Hematopoietic multipotent progenitor cell treated with erythropoietin and hydrocortisone succinate and interleukin-3 and kit ligand, for 17 days (in vitro differentiated cells): ENCODE measurements at regions not wholly inside any gene's neighbourhood (a gene's known extent, or its start where the extent isn't known, plus 50 kb on each side); places are given as distances from the start of the nearest gene placed in this dataset.

Source experiments
- DNase-seq: peaks from one replicate; pipeline ENCODE4 v3.0.0-alpha.2; 2015; ENCODE audit warnings: low spot score

DNA sequence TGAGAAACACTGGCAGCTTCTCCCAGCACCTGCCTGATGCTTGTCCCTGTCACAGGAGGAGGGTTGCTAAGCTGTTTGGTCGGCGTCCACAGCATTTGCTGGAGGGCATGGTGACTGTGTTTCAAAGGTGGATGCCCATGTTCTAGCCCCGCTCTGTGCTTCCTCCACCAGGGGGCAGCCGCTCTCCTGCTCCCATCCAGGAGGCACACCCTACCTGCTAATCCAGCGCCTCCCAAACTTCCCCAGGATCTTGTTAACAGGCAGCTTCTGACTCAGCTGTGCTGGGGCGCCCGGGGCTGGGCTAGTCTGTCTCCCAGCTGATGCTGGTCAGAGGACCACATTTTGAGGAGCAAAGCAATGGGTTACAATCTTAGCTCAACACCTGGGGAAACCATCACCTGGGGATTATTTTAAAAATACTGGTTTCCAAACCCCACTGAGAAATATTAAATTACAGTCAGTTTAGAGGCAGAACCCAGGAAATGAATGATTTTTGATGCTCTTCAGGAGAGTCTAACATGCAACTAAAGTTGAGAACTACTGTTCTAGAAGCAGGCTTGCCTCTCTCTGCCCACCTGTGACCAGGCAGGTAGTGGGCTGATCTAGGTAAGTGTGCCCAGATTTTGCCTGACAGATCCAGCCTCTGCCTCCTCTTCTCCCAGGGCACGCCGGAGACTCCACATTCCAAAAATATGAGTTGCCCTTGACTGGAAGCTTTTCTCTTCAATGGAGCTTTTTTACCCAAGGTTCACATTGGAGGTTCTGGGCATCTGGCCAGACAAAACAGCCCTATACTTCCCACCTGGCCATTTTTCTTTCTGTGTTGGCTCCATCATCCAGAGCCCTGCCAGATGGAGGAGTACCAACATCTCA lies 92.7 kb upstream of the GPR26 start:
- peak; percentile 19 for DNase-seq

DNA sequence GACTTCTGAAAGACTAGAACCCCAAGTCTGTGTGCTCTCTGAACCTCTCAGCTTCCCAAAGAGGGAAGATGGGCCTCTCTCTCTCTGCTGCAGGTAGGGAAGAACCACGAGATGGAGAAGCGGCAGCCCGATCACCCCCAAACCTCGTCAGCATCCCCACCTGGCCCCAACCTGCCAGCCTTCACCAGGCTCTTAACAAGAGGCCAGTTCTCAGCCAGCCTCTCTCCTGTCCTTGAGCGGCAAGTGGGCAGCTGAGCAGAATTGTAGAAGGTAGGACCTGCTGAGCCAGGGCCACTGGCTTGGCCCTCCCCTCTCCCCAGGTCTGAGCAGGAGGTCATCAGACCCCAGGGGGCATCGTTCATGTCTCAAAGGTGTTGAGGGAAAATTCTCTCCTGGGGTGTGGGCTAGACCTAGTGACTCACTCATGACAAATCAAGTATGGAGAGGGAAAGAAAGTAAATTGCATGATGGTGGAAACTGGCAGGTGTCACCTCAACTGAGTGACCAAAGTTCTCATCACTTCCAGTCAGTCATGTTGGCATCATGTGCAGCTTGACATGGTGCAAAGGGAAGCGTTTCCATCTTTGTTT lies 92.0 kb upstream of the GPR26 start:
- DNase-seq = no peak

DNA sequence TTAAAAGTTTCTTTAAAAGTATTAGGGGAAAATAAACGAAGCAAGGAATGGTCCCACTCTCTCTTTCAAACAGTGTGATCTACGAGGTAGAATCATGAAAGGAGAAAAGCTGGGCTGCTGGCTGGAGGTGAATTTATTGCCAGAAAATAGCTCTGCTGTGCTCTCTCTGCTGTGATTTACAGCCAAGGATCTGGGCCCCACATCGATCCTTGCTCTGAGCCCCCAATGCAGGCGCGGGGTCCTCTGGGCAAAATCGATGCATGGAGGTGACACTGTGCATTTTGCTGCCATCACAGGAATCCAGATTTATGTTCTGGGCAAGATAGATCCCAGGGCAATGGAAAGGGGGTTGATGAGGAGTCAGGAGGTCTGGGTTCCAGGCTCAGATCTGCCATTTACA lies 91.0 kb upstream of the GPR26 start:
- DNase-seq = no peak

DNA sequence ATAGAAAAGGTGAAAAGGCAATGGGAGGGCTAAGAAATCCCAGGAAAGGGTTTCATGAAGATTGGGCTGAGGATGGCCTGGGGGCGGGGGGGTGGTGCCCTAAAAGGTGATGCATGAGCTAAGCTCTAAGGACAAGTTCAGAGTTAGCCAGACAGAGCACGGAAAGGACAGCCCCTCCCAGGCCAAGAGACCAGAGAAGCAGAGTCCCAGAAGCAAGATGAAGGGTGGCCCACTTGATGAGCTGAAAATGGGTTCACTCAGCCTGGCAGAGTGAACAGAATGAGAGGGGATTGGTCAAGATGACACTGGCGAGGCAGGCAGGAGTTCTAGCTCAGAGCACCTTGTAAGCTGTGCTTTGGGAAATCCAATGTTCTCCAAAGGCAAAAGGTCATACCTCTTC lies 89.4 kb upstream of the GPR26 start:
- no peak for DNase-seq

DNA sequence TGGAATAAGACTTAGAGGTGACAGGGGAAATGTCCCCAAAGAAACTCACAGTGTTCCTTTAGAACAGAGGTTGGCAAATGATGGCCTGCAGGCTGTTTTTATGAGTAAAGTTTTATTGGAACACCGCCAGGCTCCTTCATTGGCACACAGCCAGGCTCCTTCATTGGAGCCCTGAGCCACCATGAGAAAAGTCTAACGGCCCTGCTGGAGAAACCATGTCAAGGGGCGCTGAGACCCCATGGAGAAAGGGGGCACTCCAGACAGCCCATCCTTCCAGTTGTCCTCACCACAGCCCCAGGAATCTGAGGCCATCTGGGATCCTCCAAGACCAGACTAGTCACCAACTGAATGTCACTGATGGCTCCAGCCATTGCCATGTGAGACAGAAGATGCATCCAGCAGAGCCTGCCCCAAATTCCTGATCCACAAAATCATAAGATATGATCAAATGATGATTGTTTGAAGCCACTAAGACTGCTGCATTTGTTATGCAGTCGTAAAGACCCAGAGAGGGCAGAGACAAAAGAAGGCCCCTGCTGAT lies 88.2 kb upstream of the GPR26 start:
- DNase-seq = no peak

DNA sequence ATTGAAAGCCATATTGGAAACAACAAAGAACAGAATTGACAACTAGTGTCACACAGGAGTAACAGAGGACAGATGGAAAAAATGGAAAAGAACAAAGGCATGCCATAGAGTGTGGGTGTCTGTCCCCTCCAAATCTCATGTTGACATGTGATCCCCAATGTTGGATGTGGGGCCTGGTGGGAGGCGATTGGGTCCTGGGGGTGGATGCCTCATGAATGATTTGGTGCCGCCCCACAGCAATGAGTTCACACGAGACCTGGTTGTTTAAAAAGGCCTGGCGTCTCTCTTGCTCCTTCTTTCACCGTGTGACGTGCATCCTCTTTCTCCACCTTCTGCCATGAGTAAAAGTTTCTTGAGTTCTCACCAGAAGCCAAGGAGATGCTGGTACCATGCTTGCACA lies 87.4 kb upstream of the GPR26 start:
- DNase-seq = no peak

DNA sequence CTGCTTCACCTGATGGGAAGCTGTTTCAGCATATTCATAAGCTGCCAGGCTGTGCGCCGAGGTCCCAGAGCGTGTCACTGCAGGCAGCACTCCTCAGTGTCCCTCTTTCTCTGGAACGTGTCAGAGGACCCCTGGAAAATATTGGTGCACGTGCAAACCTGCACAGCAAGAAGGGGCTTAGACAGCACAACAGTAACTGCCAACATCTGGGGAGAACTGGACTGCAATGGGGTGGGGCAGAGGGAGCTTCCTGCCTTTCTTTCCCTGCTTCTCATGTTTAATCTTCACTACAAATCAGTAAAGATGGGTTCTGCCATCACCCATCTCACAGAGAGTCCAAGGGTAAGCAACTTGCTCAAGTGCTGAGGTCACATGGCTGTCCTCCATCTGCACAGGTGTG lies 86.5 kb upstream of the GPR26 start:
- no peak for DNase-seq

DNA sequence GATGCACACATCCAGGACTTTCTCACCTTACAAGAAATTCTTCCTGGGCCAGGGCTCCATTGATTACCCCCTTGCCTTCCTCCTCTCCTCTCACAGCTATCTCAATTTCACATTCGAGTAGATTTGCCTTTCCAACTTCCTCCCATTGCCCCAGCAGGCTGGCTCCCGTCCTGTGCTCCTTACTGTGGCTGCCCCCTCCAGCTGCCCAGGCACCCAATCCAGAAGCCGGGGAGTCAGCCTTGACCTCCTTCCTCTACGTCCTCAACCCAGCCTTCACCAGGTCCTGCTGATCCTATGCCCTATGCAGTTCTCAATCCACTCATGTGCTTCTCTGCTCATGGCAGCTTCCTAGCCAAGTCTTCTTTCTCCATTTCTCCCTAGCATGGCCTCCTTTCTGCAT lies 85.7 kb upstream of the GPR26 start:
- DNase-seq = no peak

DNA sequence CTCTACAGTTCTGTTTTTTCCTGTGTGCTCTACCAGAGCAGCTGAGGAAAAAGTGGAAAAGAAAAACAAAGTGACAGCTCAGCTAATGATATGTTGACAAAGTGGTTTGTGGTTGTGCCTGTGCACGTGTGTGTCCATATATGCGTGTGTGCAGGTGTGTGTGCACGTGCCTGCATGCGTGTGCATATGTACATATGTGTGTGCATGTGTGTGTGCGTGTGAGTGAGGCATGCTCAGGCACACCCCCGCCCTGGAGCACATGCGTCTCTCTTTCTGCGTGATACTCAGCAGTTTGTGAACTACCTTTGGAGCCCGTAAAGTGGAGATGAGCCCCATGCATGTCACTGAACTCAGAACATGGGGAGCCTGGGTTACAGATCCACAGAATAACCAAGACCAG lies 84.5 kb upstream of the GPR26 start:
- DNase-seq = no peak

DNA sequence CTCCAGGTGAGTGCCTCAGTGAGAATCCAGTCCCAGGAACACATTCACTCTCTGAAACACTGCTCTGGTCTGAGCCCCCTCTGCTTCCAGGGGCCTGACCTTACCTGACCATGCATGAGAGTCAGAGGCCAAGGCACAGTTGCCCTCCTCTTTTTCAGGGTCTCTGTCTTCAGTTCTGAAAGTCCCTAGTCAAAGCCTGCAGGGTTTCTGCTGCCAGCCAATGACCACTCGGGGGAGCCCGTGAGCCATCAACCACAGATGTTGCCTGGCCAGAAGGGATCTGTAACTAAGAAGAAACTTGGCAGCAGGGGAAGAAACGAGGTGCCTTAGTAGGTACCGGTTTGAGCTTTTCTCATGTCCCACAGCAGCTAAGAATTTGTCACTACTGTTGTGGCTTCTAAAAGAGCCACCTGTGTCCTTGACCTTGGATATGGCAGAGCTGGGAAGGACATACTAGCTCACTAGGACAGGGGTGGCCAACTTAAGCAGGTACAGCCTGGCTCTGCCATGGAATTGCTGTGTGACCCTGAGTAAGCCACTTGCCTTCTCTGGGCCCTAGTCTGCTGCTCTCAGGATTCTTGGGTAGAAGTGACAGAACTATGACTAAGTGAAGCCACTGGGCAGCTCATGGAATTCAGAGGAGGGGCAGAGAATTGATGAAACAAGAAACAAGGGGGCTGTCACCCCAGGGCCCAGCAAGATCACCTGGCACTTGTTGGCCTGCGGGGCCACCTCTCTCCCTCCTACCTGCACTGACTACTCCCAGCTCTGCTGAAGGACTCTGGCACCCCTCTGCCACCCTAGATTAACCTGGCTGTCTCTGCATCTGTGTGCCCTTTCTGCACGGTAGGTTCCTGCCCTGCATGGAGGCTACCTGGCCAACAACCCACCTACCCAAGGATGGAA lies 83.8 kb upstream of the GPR26 start:
- peak; percentile 28 for DNase-seq

DNA sequence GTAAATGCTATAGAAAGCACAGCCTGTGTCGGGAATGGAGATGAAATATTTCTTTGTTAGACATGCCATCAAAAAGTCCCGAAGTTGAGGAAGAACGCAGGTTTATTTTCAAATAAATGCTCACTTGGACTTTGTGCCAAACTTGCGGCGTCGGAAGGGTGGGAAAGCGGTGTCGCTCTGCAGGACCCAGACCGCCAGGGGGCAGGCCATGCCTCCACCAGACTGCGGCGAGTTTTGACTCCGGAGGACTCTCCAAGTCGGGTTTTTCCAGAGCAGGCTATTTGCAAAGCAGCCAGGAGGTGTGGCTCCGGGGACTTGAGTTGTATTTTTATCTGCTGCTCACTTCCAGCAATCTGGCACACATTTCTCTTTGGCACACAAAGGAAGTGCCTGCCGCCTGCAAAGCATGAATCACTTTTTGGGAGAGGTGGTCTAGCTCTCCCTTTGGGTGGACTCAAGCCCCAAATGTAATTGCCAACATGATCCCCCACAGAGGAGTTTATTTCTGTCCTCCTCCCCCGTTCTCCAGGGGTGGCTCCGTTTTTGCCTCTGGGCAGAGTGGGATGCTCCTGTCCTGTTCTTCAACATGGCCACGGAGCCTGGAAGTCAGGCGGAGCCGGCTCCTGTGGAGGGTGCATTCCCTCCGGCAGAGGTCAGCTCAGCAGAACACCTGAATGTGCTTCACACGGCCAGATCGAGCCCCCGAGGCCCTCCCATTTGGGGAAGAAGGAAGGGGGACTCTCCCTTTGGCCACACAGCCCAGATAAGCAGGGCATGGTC lies 82.3 kb upstream of the GPR26 start:
- no peak for DNase-seq

DNA sequence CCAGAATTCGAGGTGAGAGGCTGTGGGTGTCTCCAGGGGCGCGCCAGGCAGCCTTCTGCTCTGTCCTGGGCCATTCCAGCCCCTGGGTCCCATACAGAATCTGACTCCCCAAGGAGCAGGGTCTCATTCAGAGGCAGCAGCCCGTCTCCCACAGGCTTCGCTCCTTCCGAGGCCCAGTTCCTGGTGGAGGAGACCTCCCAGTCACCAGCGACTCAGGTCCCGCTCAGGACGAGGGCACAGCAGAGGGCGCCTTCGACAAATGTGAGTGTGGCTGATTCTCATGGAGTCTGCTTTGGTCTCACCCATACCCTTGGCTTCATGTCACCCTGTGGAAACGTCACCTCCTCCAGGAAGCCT lies 81.8 kb upstream of the GPR26 start:
- no peak for DNase-seq

DNA sequence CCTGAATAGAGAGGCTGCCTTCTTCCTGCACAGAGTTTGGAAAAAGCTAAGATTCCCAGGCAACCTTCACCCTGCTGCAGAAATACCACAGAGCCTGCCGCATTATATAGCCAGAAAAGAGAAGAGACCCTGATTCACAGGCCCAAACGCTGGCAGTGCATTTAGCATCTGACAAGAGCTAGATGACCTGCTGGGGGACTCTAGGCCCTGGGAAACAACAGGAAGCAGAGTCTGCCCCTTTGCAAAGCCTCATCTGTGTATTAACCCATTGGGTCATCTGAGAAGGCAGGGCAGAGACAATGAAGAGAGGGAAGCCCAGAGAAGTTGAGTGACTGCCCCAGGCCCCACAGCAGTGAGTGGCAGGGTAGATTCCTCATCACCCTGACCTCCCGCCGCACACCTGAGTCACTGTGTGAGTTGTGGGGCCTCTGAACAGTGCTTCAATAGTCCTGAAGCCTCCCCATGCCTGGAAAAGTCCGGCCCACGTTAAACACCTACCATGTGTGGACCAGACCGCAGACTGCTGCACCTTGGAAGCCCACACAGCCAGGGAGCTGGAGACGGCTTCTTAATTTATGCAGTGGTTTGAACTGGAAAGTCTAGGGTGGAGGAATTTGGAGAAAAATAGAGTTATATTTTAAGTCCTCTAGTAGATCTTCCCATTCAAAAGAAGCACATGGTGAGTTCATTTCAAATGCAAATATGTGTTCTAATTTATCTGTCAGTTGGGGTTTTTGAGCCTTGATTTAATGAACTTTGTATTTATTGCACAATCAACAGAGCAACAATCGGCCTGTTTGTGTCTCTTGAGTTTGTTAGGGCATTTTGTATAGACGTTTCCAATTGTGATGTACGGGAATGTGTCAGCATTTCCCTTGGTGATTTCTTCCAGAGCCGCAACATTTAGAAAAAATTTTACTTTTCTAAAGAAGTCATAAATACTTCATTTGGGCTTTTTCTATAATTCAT lies 80.4 kb upstream of the GPR26 start:
- DNase-seq = no peak

DNA sequence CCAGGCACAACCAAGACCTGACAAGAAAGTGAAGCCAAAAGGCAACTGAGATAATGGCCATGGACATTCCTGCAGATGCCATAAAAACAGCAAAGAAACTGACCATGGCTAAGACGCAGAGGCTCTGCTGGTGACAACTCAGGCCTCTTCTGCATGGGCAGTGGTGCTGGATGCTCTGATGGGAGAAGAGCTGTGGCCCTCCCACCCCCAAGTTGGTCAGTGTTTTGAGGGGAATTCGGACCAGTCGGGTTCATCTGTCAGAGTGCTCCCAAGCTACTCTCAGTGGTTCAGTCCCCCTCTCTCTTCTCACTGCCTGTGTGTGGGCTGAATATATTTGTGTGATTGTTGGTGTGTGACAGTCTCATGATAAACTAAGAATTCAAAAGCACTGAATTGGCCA lies 79.0 kb upstream of the GPR26 start:
- no peak for DNase-seq

DNA sequence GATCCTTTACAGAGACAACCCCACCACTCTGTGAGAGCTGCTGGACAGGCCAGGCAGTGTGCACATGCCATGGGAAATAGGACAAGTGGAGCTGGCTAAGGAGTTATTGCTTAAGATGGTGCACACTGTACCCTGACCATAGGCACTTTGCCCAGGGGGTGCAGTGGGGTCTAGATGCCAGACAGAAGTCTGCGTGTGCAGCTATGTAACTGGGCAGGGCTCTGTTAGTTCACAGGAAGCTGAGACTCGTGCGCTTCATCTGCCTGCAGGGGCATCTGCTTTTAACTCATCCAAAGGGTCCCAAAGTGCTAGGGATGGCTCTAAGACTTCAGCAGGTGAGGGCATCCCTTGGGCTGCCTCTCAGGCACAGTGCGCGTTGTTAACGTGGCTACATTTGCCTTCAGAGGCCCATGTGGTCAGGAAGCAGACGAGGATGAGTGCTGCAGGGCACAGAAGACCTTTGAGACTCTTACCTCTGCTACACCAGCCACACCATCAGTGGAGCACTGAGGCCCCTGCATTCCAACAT lies 77.7 kb upstream of the GPR26 start:
- no peak for DNase-seq

DNA sequence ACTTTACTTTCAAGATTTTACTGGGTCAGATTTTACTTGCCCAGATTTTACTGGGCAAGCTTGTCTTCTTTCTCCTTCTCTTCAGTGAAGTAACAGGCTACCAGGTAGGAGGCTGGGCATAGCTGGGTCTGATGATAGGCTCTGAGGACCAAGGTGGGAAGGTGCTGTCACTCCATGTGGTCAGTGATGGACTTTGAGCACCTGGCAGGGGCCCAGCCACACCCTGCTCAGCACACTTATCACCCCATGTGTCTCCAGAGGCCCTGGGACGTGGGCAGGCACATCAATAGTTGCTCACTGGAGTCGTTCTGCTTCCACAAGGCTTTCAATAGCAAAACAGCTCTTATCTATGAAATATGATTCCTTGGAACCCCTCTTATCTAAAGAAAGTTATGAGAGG lies 70.5 kb upstream of the GPR26 start:
- no peak for DNase-seq

DNA sequence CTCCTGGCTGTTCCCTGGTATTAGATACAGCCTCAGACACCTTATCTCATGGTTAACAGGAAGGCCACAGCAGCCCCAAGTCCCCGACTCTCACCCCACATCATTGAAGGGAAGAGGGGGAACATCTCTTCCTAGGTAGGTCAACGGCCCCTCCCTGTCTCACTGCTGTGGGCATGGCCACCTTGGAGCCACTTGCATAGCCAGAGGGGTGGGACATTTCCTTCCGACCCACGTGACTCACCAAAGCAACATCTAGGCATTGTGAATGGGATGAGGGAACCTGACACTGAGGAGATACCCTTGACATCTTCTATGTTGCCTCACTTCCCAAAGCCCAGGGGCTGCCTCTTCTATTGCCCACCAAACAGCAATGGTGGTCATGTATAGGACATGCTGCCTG lies 68.5 kb upstream of the GPR26 start:
- DNase-seq = no peak

DNA sequence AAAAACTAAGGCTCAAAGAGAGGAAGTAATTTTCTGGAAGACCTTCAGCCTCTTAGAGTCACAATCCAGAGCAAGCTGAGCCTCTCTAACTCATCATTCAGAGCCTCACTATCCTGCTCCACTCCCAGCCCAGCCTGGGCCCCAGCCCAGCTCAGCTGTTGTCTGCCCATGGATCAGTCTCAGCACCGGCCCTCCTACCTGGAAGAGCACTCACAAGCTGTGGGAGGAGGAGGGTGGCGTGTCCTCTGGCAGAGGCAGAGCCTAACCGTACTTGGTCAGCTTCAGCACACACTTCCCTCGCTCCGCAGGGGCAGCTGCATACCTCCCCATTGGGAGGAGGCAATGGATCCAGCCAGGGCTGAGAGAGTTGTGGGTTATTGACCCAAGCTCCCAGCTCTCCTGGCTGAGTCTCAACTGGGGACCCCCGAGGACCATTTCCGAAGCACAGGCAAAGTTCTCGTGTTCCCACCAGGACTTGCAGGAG lies 66.7 kb upstream of the GPR26 start:
- no peak for DNase-seq

DNA sequence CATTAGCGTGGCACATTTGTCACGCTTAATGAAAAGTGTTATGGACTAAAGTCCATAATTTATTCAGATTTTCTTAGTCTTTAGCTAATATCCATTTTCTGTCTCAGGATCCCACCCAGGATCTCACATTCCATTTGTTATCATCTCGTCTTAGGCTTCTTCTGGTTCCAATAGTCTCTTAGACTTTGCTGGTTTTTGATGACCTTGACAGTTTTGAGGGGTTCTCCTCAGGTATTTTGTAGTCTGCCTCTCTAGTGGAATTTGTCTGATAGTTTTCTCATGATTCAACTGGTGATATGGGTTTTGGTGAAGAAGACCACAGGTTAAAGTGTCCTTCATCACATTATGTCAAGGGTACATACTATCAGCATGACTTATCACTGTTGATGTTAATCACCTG lies 66.0 kb upstream of the GPR26 start:
- DNase-seq = no peak

DNA sequence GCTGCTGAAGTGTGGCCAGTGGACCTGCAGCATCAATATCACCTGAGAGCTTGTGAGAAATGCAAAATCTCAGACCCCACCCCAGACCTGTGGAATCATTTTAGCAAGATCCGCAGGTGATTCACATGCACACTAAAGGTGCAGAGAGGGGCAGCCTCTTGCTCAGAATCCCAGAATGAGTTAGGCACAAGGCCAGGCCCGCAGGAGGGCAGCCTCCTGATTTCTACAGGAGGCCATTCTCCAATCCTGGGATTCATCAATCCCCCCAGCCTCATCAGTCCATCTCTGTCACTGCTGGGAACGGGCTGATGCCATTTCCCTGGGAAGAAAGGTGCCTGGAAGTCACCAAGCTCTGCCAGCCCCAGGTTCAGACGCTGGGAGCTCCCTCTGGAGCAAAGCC lies 63.0 kb upstream of the GPR26 start:
- no peak for DNase-seq
